CD4-positive, alpha-beta memory T cell (primary cell): ENCODE measurements at regions not wholly inside any gene's neighbourhood (a gene's known extent, or its start where the extent isn't known, plus 50 kb on each side); places are given as distances from the start of the nearest gene placed in this dataset.
A peak's percentile ranks its signal among the peaks of the same experiment; 100 is the strongest.

Source experiments
- CTCF ChIA-PET: fragments of 350-600 bp; sonication (Branson Sonifier 250); formaldehyde crosslinking; loops from one replicate; lab custom pipeline; 2021; ENCODE audit warnings: inconsistent platforms; ENCODE audit not compliant: partially characterized antibody; lab: Charles Lee
- POLR2A ChIA-PET: fragments of 350-600 bp; sonication (Branson Sonifier 250); formaldehyde crosslinking; loops from one replicate; lab custom pipeline; 2021; ENCODE audit not compliant: partially characterized antibody; lab: Charles Lee
- DNase-seq, 5 donors: peaks; one replicate each; pipeline versions ENCODE4 v3.0.0 to v3.0.0-alpha.2; 2020 to 2022; ENCODE audit warnings: mixed read lengths in 1 of 5
- H3K27ac ChIP-seq: one replicate; pipeline ENCODE4 v1.7.0; 2013; ENCODE audit warnings: low read depth, low read length
- H3K27me3 ChIP-seq: 2 replicates; pipeline ENCODE4 v1.7.0; 2013; ENCODE audit warnings: mild to moderate bottlenecking, low read length, moderate library complexity; ENCODE audit not compliant: insufficient read depth
- H3K36me3 ChIP-seq: 2 replicates; pipeline ENCODE4 v1.7.0; 2013; ENCODE audit warnings: mild to moderate bottlenecking, low read length, moderate library complexity; ENCODE audit not compliant: insufficient read depth
- H3K4me1 ChIP-seq: 2 replicates; pipeline ENCODE4 v1.7.0; 2013; ENCODE audit warnings: mild to moderate bottlenecking, low read length, moderate library complexity; ENCODE audit not compliant: insufficient read depth
- H3K4me3 ChIP-seq, 2 donors: one replicate each; pipeline ENCODE4 v1.7.0; 2013; ENCODE audit warnings: low read length in 2 of 2, mild to moderate bottlenecking in 1 of 2
- H3K9me3 ChIP-seq, 2 donors: one replicate each; pipeline ENCODE4 v1.7.0; 2013; ENCODE audit warnings: low read length in 2 of 2, control low read depth in 1 of 2; ENCODE audit not compliant: control insufficient read depth in 1 of 2
- H3K27ac Mint-ChIP-seq, 7 donors: one replicate each; pipeline ENCODE4 v1.8.0; 2020 to 2021; ENCODE audit warnings: mixed read lengths in 7 of 7, mild to moderate bottlenecking in 6 of 7, inconsistent platforms in 3 of 7, moderate library complexity in 3 of 7
- H3K27me3 Mint-ChIP-seq, 2 donors: one replicate each; pipeline ENCODE4 v1.8.0; 2020 to 2021; ENCODE audit warnings: mixed read lengths in 2 of 2
- H3K36me3 Mint-ChIP-seq, 2 donors: one replicate each; pipeline ENCODE4 v1.8.0; 2020 to 2021; ENCODE audit warnings: mixed read lengths in 2 of 2, inconsistent platforms in 1 of 2, mild to moderate bottlenecking in 1 of 2
- H3K4me1 Mint-ChIP-seq, 4 donors: one replicate each; pipeline ENCODE4 v1.8.0; 2020 to 2021; ENCODE audit warnings: mixed read lengths in 4 of 4, mild to moderate bottlenecking in 1 of 4
- H3K4me3 Mint-ChIP-seq, 8 donors: one replicate each; pipeline ENCODE4 v1.8.0; 2020 to 2021; ENCODE audit warnings: mixed read lengths in 8 of 8, mild to moderate bottlenecking in 7 of 8, moderate library complexity in 6 of 8, inconsistent platforms in 3 of 8
- H3K9me3 Mint-ChIP-seq, 8 donors: one replicate each; pipeline ENCODE4 v1.8.0; 2020 to 2021; ENCODE audit warnings: mixed read lengths in 8 of 8, mild to moderate bottlenecking in 5 of 8, inconsistent platforms in 3 of 8, moderate library complexity in 1 of 8
- intact Hi-C: fragments of 100-400 bp; cut with micrococcal nuclease; formaldehyde crosslinking; loops from one replicate; pipeline ENCODE4 v1.15.1; 2023

GRCh38 chr15:31169558-31169957 lies 68.0 kb upstream of the TRPM1 start:
- no peaks in the 10 kb centered on the region for H3K9me3 ChIP-seq
- CTCF ChIA-PET, result no interaction called here
- no peaks in the 10 kb centered on the region for H3K9me3 Mint-ChIP-seq

GRCh38 chr15:31171731-31172130 lies 70.2 kb upstream of the TRPM1 start:
- H3K4me3 ChIP-seq, result no peak overlapping the region
- intact Hi-C loops, result no loop called here
- peaks cover 11 to 22% (median 16%) of the 10 kb centered on the region in 4 donors for H3K4me1 Mint-ChIP-seq
- H3K36me3 Mint-ChIP-seq, result no peaks in the 10 kb centered on the region
- no peak overlapping the region for H3K27ac Mint-ChIP-seq
- H3K27me3 ChIP-seq, result no peaks in the 10 kb centered on the region
- POLR2A ChIA-PET, result no interaction called here
- no peak overlapping the region for H3K27ac ChIP-seq
- H3K4me3 Mint-ChIP-seq, result no peak overlapping the region
- no peak for DNase-seq
- no peaks in the 10 kb centered on the region for H3K9me3 ChIP-seq
- no peaks in the 10 kb centered on the region for H3K36me3 ChIP-seq
- H3K27me3 Mint-ChIP-seq, result no peaks in the 10 kb centered on the region
- peaks cover 18% of the 10 kb centered on the region for H3K4me1 ChIP-seq
- CTCF ChIA-PET, result no interaction called here
- H3K9me3 Mint-ChIP-seq, result no peaks in the 10 kb centered on the region

More at GRCh38 chr15:31169558-31169957, 68.0 kb upstream of the TRPM1 start:
- H3K27me3 Mint-ChIP-seq, result no peaks in the 10 kb centered on the region
- no peaks in the 10 kb centered on the region for H3K36me3 Mint-ChIP-seq
- Histone ChIP-seq H3K36me3 (no peaks in the 10 kb centered on the region), H3K4me1 (peaks cover 18% of the 10 kb centered on the region), H3K27ac (no peak overlapping the region), H3K27me3 (no peaks in the 10 kb centered on the region), H3K4me3 (no peak overlapping the region)
- DNase-seq, result no peak
- POLR2A ChIA-PET, result no interaction called here
- intact Hi-C loops, result no loop called here
- H3K4me1 Mint-ChIP-seq, result peaks cover 12 to 22% (median 16%) of the 10 kb centered on the region in 4 donors
- no peak overlapping the region for H3K4me3 Mint-ChIP-seq
- H3K27ac Mint-ChIP-seq, result no peak overlapping the region

- POLR2A ChIA-PET, result no interaction called here
- H3K4me3 Mint-ChIP-seq, result no peak overlapping the region
- H3K27me3 ChIP-seq, result no peaks in the 10 kb centered on the region
Observed at GRCh38 chr15:31172606-31173005, 71.1 kb upstream of the TRPM1 start.

DNA sequence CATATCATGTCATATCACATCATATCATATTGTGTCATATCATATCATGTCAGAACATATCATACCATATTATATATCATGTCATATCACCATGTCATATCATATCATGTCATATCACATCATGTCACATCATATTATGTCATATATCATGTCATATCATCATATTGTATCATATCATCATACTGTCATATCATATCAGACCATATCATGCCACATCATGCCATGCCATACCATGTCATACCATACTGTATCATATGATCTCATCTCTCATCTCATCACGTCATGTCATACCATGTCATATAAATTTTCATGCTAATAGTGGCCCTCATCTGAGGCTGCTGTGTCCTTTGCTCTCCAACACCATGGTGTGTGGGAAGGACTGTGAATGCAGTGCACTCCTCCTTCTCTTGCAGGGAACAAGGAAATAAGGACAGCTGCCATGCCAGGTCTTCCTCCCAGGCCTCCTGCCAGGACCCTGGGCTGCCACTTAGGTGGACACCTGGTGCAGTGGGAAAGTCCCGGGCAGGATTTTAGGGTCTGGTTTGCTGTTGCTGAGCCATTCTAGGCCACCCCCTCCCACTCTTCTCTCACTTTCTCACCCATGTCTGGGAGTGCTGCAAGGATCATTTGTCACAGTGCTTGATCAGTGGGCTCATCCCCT lies 72.4 kb upstream of the TRPM1 start:
- Histone ChIP-seq H3K4me3 (no peak overlapping the region), H3K4me1 (peaks cover 14% of the 10 kb centered on the region), H3K9me3 (no peaks in the 10 kb centered on the region), H3K27ac (no peak overlapping the region), H3K36me3 (no peaks in the 10 kb centered on the region), H3K27me3 (no peaks in the 10 kb centered on the region)
- no peaks in the 10 kb centered on the region for H3K27me3 Mint-ChIP-seq
- CTCF ChIA-PET, result no interaction called here
- peaks cover 0 to under 1% (median 0%) of the 10 kb centered on the region in 8 donors for H3K9me3 Mint-ChIP-seq
- POLR2A ChIA-PET, result no interaction called here
- H3K4me1 Mint-ChIP-seq, result peaks cover 2 to 9% (median 6%) of the 10 kb centered on the region in 4 donors
- DNase-seq, result no peak
- no peaks in the 10 kb centered on the region for H3K36me3 Mint-ChIP-seq
- intact Hi-C loops, result no loop called here
- H3K27ac Mint-ChIP-seq, result no peak overlapping the region
- no peak overlapping the region for H3K4me3 Mint-ChIP-seq

More at GRCh38 chr15:31172606-31173005, 71.1 kb upstream of the TRPM1 start:
- peaks cover 13% of the 10 kb centered on the region for H3K4me1 ChIP-seq
- no peak overlapping the region for H3K27ac ChIP-seq
- Mint-ChIP-seq H3K36me3 (no peaks in the 10 kb centered on the region), H3K4me1 (peaks cover 7 to 13% (median 10%) of the 10 kb centered on the region in 4 donors), H3K27ac (no peak overlapping the region), H3K27me3 (no peaks in the 10 kb centered on the region), H3K9me3 (no peaks in the 10 kb centered on the region)
- H3K4me3 ChIP-seq, result no peak overlapping the region
- intact Hi-C loops, result no loop called here
- CTCF ChIA-PET, result no interaction called here
- no peaks in the 10 kb centered on the region for H3K36me3 ChIP-seq
- H3K9me3 ChIP-seq, result no peaks in the 10 kb centered on the region
- DNase-seq, result no peak

- ChIA-PET POLR2A (no interaction called here), CTCF (no interaction called here)
- H3K27me3 Mint-ChIP-seq, result no peaks in the 10 kb centered on the region
- peaks cover 1 to 3% of the 10 kb centered on the region in 2 donors for H3K36me3 Mint-ChIP-seq
- peaks cover 0 to 9% (median 3%) of the 10 kb centered on the region in 8 donors for H3K9me3 Mint-ChIP-seq
- H3K4me3 ChIP-seq, result no peak overlapping the region
- no peak for DNase-seq
- H3K27me3 ChIP-seq, result no peaks in the 10 kb centered on the region
- H3K27ac Mint-ChIP-seq, result no peak overlapping the region
- H3K9me3 ChIP-seq, result no peaks in the 10 kb centered on the region
- peaks cover 23% of the 10 kb centered on the region for H3K4me1 ChIP-seq
- H3K4me3 Mint-ChIP-seq, result no peak overlapping the region
- H3K36me3 ChIP-seq, result no peaks in the 10 kb centered on the region
- no peak overlapping the region for H3K27ac ChIP-seq
- intact Hi-C loops, result no loop called here
- peaks cover 11 to 20% (median 16%) of the 10 kb centered on the region in 4 donors for H3K4me1 Mint-ChIP-seq
Observed at GRCh38 chr15:31175484-31175883, 74.0 kb upstream of the TRPM1 start.

- Histone ChIP-seq H3K4me3 (no peak overlapping the region), H3K9me3 (no peaks in the 10 kb centered on the region), H3K27me3 (no peaks in the 10 kb centered on the region), H3K4me1 (peaks cover 23% of the 10 kb centered on the region), H3K36me3 (no peaks in the 10 kb centered on the region), H3K27ac (no peak overlapping the region)
- peaks cover 11 to 20% (median 16%) of the 10 kb centered on the region in 4 donors for H3K4me1 Mint-ChIP-seq
- H3K36me3 Mint-ChIP-seq, result peaks cover 3 to 4% of the 10 kb centered on the region in 2 donors
- no peaks in the 10 kb centered on the region for H3K27me3 Mint-ChIP-seq
- POLR2A ChIA-PET, result no interaction called here
- DNase-seq, result no peak
- H3K9me3 Mint-ChIP-seq, result peaks cover 0 to 29% (median 18%) of the 10 kb centered on the region in 8 donors
- intact Hi-C loops, result no loop called here
- peak overlapping the region in 1 of 7 donors; percentile 86 for H3K27ac Mint-ChIP-seq
- CTCF ChIA-PET, result no interaction called here
- H3K4me3 Mint-ChIP-seq, result no peak overlapping the region
Observed at GRCh38 chr15:31177951-31178350, 76.4 kb upstream of the TRPM1 start.

GRCh38 chr15:31178705-31179104 lies 77.2 kb upstream of the TRPM1 start:
- Mint-ChIP-seq H3K4me3 (peak overlapping the region in 3 of 8 donors; percentile 48 to 75 (median 49)), H3K9me3 (peaks cover 0 to 29% (median 19%) of the 10 kb centered on the region in 8 donors), H3K27ac (peak overlapping the region in 5 of 7 donors; percentile 57 to 86 (median 74)), H3K27me3 (no peaks in the 10 kb centered on the region), H3K4me1 (peaks cover 11 to 20% (median 16%) of the 10 kb centered on the region in 4 donors), H3K36me3 (peaks cover 3 to 4% of the 10 kb centered on the region in 2 donors)
- H3K27ac ChIP-seq, result no peak overlapping the region
- ChIA-PET POLR2A (no interaction called here), CTCF (no interaction called here)
- no peaks in the 10 kb centered on the region for H3K36me3 ChIP-seq
- intact Hi-C loops, result no loop called here
- H3K4me1 ChIP-seq, result peaks cover 23% of the 10 kb centered on the region
- H3K4me3 ChIP-seq, result no peak overlapping the region
- DNase-seq, result no peak
- H3K27me3 ChIP-seq, result no peaks in the 10 kb centered on the region
- no peaks in the 10 kb centered on the region for H3K9me3 ChIP-seq
